Spleen (tissue), 7 donors: ENCODE measurements at regions not wholly inside any gene's neighbourhood (a gene's known extent, or its start where the extent isn't known, plus 50 kb on each side); places are given as distances from the start of the nearest gene placed in this dataset.

Source experiments
- CTCF ChIP-seq, 11 experiments: fragments of 200-600 bp in 7 of 11; fragments of 450-650 bp in 4 of 11; sonication (generic) in 4 of 11; IDR thresholded peaks in 8 of 11; conservative IDR thresholded peaks in 3 of 11; 1 replicate in 7 of 11; 2 replicates in 4 of 11; pipeline versions ENCODE4 v1.4.0 to v1.8.0; 2016 to 2021; ENCODE audit warnings: antibody characterized with exemption in 11 of 11, inconsistent platforms in 4 of 11, mild to moderate bottlenecking in 1 of 11
- POLR2A ChIP-seq, 3 donors: fragments of 450-650 bp; IDR thresholded peaks; one replicate each; pipeline ENCODE4 v1.5.1; 2017; ENCODE audit warnings: antibody characterized with exemption in 3 of 3, mild to moderate bottlenecking in 1 of 3
- POLR2AphosphoS5 ChIP-seq, 3 donors: sonication (generic); formaldehyde crosslinking; IDR thresholded peaks; one replicate each; pipeline ENCODE4 v1.5.1; 2017; ENCODE audit warnings: antibody characterized with exemption in 3 of 3
- donor health status: DM: no; HTN: no; CAD: no; lungs with moderate emphysema.
- donor health status: DM: no; HTN: no; CAD: no.
- donor health status: DM: no; HTN: no; CAD: no.

GRCh38 chr20:50272030-50272723 is 81.5 kb downstream of the CEBPB start:
- no peak for TF ChIP-seq CTCF (IDR thresholded peaks at IDR 0.05 in 8 of 11, conservative IDR thresholded peaks at IDR 0.05 in 3 of 11)
- TF ChIP-seq POLR2AphosphoS5 (IDR thresholded peaks at IDR 0.05) = peak; percentile 6 to 62 (median 10)
- TF ChIP-seq POLR2A (IDR thresholded peaks at IDR 0.05) = no peak
